NOMO-1 treated with dmso at 0.1 percent for 144 hours (cell line): ENCODE measurements at regions not wholly inside any gene's neighbourhood (a gene's known extent, or its start where the extent isn't known, plus 50 kb on each side); places are given as distances from the start of the nearest gene placed in this dataset.
"Not testable (repeated sequence)": the region's sequence is repeated elsewhere in the genome, so short reads cannot be mapped to it uniquely, and the experiment has no call there.

Experiments used
- DNase-seq: peaks from one replicate; lab custom pipeline; 2025; ENCODE audit not compliant: unreplicated experiment; lab: John Stamatoyannopoulos, UW

- no peak for DNase-seq
Measured at GRCh38 chr15:79602731-79603130, 170.6 kb downstream of the MINAR1 start.

DNA sequence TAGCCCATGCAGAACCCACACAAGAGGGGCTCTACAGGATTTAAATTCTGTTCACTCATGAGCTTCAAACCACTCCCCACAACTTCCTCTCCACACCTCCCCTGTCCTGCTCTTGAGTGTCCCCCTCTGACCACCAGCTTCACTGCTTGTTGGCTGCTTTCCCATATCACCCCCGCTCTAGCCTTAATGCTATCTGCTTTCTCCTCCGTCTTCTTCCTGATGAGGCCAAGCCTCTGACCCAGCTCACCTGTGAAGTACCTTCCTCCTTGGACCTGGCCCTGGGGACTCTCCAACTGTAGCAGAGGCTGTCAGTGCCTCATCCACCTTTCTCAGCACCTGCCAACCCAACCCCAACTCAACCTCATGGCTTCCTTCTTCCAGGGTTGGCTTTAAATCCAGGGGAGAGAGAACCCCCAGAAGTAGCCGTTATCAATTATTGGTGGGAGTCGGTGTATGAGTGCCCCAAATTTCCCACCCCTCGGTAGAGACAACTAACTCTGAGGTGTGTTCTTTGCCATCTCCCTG is 174.8 kb downstream of the MINAR1 start:
- no peak for DNase-seq

GRCh38 chr15:79608066-79608864 is 176.1 kb downstream of the MINAR1 start:
- DNase-seq: no peak

GRCh38 chr15:79609506-79609905 is 177.4 kb downstream of the MINAR1 start:
- no peak for DNase-seq

DNA sequence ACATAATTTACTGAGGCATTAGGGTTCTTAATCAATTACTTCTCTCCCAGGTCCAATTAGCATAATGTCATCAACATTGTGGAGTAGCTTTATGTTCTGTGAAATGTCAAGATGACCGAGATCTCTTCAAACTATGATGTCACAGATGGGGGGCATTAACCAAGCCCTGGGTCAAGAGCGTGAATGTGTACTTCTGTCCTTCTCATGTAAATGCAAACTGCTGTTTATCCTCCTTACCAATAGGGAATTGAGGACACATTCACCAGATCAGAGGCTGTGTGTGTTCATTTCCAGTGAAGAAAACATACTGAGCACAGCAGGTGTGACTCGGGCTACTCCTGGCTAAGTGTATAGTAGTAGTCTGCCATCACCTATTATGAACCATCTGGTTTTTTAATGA is 177.9 kb downstream of the MINAR1 start:
- no peak for DNase-seq

GRCh38 chr15:79615754-79616153 is 183.6 kb downstream of the MINAR1 start:
- no peak for DNase-seq

- no peak for DNase-seq
Measured at GRCh38 chr15:79617071-79617470, 184.9 kb downstream of the MINAR1 start.

- no peak for DNase-seq
Measured at GRCh38 chr15:79620112-79620857, 188.1 kb downstream of the MINAR1 start.

DNA sequence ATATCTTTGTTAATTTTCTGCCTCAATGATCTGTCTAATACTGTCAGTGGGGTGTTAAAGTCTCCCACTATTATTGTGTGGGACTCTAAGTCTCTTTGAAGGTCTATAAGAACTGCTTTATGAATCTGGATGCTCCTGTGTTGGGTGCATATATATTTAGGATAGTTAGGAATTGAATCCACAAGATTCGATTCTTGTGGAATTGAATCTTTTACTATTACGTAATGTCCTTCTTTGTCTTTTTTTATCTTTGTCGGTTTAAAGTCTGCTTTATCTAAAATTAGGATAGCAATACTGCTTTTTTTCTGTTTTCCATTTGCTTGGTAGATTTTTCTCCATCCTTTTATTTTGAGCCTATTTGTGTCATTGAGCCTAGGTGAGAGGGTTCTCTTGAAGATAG is 189.7 kb downstream of the MINAR1 start:
- not testable (repeated sequence) for DNase-seq

- DNase-seq: no peak
Measured at GRCh38 chr15:79623488-79623887, 191.4 kb downstream of the MINAR1 start.

DNA sequence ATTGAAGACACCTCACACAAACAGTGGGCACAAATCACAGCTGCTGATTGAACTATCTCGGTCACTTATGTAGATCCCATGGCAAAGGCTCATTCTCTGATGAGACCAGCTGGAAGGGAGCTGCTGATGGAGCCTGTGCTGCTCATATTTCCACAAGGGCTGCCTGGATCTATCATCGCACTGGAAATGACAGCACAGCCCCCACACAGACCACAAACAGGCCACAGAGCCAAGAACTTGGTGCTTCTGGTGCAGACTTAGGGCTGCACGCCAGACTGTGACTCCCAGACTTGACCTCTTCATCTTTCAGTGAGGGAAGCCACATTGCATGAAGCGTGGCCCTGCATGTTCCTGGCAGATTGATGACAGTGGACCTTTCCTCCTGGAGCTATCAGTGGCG is 197.6 kb downstream of the MINAR1 start:
- no peak for DNase-seq

GRCh38 chr15:79632457-79632856 is 200.3 kb downstream of the MINAR1 start:
- DNase-seq: no peak

DNA sequence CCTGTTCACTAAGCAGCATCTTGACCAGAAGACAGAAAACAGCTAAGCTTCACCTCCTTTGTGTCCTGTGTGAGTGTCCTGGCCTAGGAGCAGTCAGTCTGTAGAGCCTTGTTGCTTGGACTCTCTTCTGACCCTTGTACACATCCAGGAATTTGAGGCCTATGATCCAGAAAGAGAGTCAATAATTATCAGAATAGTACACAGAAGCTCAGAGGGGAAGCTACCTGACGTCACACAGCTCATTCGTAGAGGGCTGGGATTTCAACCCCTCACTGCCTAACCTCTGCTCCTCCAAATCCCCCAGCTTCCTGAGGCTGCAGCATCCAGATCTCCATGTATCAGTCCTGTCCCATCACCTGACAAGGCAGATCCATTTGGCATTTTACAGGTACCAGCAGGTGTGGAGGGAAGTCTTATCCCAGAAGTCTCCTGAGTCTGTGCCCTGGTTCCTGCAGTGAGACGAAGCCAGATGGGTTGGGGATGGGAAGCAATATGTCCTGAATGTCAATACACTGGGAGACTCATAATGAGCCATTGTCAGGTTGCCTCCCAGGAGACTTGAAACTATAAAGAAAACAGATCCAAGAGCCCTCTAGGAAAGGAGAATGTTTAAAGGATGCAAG is 203.1 kb downstream of the MINAR1 start:
- no peak for DNase-seq

- no peak for DNase-seq
Measured at GRCh38 chr15:79635897-79636561, 203.9 kb downstream of the MINAR1 start.

GRCh38 chr15:79640206-79640605 is 208.1 kb downstream of the MINAR1 start:
- DNase-seq: no peak

GRCh38 chr15:79641841-79642240 is 209.7 kb downstream of the MINAR1 start:
- no peak for DNase-seq

DNA sequence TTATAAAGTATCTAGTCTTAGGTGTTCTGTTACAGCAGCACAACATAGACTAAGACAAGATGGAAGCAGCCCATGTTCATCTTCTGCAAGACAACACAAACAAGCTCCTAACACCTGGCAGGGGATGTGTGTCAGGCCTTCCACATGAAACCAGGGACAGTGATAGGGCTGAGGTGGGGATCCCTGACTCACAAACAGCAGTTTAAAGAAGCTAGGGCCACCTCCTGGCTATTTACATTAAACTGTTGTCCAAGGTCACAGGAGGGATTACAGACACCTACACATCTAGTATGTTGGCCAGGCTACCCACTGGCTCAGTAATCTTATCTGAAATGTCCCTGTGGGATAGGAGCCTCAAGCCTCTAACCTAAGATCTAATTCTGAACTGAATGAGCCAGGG is 211.3 kb downstream of the MINAR1 start:
- no peak for DNase-seq

- DNase-seq: no peak
Measured at GRCh38 chr15:79644091-79644490, 212.0 kb downstream of the MINAR1 start.

DNA sequence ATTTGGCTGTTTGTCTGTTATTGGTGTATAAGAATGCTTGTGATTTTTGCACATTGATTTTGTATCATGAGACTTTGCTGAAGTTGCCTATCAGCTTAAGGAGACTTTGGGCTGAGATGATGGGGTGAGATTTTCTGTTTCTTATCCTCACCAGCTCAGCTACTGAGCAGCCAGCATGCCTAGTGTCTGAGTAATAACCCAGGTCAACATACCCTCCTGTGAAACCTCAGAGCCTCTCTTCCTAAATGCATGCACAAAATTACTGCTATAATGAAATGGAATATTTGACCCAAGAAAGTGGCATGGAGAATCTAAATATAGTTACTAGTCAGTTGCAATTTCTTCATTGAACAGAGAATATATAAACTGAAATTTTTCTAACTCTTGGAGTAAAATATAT is 220.8 kb downstream of the MINAR1 start:
- not testable (repeated sequence) for DNase-seq

GRCh38 chr15:79653533-79653932 is 221.4 kb downstream of the MINAR1 start:
- DNase-seq: no peak
